GM21447 (cell line): ENCODE measurements at regions not wholly inside any gene's neighbourhood (a gene's known extent, or its start where the extent isn't known, plus 50 kb on each side); places are given as distances from the start of the nearest gene placed in this dataset.

Experiments
- ATAC-seq: cut with Tn5 transposase; IDR thresholded peaks from one replicate; pipeline ENCODE4 v1.9.1; 2021; ENCODE audit not compliant: unreplicated experiment

- ATAC-seq, result no peak
These were observed 284.3 kb downstream of the ICOS start for GRCh38 chr2:204220896-204221295.

GRCh38 chr2:204223046-204223445 lies 286.5 kb downstream of the ICOS start:
- ATAC-seq, result no peak

- ATAC-seq, result no peak
These were observed 287.0 kb downstream of the ICOS start for GRCh38 chr2:204223544-204223943.

GRCh38 chr2:204225671-204226073 lies 289.1 kb downstream of the ICOS start:
- ATAC-seq, result no peak

GRCh38 chr2:204226305-204226880 lies 289.8 kb downstream of the ICOS start:
- no peak for ATAC-seq

- ATAC-seq, result no peak
These were observed 291.8 kb downstream of the ICOS start for GRCh38 chr2:204228169-204228886.

GRCh38 chr2:204234248-204234647 lies 297.7 kb downstream of the ICOS start:
- ATAC-seq, result no peak

GRCh38 chr2:204234879-204235278 lies 298.3 kb downstream of the ICOS start:
- no peak for ATAC-seq

DNA sequence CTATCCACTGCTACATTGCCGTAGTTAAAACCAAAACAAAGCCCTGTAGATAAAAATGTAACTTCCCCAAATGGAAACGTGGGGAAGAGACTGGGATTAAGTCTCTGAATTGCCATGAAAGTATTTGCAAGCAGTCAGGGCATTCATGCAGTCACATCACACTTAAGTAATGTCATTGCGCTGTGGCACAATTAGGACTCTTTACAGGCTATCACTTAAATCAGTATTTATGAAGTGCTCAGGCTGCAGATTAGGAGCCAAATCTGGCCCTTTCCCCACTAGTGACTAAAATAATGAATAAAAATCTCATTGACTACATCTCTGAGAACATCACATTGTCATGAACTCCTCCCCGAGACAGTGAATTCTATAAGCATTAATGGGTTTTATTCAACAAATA lies 300.9 kb downstream of the ICOS start:
- ATAC-seq, result no peak

DNA sequence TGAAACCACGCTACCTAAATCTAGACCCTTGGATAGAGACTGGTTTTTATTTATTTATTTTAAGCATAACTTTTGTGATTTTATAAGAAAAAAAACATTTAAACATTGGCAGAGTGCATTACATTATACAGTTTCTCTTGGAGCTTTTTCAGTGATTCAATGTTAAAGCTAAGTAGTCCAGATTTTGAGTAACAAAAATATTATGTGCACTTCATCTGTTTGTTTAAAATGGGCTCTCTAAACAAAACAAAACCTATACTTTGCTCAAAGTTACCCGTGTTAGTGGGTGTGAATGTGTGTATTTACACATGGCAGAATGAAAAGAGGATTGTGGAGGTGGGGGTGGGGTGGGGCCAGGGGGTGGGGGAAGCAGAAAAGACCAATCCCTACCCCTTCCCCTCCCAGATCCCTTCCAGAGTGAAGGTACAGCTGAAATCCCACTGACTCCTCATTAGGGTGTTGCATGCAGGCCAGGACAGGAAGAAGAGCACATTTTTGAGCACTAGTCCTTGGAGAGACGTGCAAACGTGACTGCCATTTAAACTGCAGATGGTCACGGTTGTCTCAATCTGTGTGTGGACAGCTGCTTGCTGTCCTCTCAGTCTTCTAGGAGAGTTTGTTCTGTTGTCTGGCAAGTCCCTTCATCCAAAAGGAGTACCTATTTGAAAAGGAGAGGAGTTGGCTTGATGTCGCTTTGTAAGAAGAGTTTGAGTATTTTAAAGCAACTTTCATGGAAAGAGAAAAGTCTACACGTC lies 303.0 kb downstream of the ICOS start:
- ATAC-seq, result no peak

GRCh38 chr2:204240961-204241360 lies 304.3 kb upstream of the PARD3B start:
- ATAC-seq, result no peak

DNA sequence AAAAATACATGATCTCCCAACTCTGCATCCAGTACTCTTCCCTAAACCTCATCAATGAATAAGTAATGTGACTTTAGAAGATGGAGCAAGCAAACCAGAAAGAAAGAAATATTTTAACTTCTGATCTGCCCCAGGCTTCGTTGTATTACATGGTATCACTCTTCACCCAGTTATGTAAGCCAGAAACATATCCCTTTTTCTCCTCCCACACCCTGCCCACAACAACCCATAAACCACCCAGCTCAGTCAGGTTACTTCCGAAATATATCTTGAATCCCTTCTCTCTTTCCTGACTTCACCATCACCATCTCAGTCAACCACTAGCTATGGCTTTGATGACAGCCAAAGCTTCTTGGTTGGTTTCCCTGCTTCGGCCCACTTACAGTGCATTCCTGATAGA lies 295.8 kb upstream of the PARD3B start:
- ATAC-seq, result no peak

DNA sequence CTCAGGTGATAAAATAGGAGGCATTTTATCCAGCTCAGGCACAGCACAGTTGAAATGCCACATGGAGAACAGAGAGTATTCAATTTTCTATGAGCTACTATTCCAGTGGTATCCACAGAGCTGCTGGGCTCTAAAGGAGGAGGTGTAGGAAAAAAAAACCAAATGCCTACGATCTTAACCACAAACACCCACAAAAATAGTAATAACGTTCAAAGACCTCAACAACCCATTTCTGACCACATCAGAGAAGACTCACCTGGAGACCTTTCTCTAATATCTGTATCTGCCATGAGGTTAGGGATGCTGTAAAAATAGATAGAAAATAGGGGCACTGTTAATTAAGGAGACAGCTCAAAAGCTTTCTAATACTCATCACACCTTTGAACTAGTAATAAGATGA lies 294.6 kb upstream of the PARD3B start:
- ATAC-seq, result no peak

GRCh38 chr2:204251158-204251997 lies 293.9 kb upstream of the PARD3B start:
- peak; percentile 71 for ATAC-seq

DNA sequence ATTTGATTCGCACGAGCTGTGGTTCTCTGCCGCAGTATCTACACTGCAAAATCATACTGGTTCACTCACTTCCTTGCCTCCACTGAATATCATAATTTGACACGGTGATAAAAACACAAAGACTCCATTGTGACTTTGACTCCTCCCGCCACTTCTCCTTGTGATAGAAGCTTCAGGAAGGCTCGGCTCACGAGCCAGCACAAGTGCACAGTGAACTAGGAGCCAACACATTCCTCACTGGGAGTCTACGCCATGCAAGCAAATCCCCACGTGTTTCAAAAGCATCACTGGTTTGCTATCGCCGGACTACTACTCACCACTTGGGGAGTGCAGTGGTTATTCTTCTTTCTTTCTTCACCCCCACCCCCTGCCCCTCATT lies 293.3 kb upstream of the PARD3B start:
- ATAC-seq, result no peak

DNA sequence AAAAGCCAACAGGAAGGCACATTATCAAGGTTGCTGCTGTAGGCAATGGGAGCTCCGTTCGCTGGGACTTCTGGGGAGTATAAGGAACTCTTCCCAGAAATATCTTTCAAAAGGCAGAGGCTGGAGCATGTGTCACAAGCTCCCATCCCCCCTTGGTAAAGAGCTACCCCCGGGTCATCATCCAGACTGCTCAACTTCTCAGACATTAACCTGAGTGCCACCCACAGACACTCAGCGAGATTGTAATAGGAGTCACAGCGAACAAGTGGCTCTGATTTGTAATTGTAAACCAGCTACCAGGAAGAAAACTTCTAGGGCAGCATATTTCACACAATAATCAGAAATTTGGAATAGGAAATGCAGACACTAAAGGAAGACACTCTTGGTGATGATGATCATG lies 290.2 kb upstream of the PARD3B start:
- no peak for ATAC-seq

- no peak for ATAC-seq
These were observed 289.7 kb upstream of the PARD3B start for GRCh38 chr2:204255526-204255925.

DNA sequence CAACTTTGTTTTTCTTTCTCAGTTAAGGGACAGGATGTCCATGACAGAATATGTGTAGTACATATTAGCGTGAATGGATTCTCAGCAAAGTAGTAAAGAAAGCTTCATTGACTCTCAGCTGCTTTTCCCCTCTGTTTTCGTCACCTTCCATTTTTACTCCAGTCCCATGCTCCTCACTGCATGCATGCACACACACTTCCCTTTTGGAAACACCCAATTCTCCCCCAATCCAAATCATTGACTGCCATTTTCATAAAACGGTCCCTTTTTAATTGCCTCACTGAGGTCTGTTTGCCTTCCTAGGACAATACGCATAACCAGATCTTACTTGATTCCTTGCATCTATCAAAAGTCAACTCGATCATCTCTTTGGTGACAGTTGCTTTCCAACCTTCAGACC lies 287.5 kb upstream of the PARD3B start:
- ATAC-seq, result no peak

GRCh38 chr2:204258890-204259289 lies 286.4 kb upstream of the PARD3B start:
- no peak for ATAC-seq

DNA sequence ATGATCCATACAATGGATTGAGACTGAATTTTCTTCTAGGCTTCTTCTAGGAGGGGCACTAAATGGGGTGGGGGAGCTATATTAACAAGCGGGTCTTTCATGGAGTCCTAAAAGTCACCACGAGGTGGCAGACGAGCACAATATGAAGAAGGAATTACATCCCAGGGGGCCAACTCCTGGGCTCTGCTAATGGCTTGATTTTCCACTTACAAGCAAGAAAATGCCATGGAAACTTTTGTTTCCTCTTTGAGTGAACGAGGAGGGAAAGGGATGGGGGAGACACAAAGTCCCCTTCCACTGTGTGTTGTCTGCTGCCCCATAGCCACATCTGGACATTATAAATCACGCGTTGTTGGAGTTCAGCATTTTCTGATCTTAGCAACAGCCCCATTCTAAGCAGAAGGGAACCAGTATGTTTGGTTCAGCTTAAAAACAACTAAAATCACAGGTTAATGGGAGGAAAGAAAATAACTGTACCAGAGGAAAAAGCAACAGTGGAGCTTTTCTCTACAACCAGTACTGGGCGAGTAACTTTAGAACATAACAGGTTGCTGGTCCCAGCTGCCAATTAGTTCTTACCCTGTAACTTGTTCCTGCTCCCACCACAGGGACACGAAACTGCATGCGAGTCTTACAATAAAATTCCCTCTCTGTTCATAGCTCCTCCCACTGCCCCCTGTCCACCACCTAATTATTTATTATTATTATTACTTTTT lies 285.0 kb upstream of the PARD3B start:
- peak; percentile 64 for ATAC-seq

DNA sequence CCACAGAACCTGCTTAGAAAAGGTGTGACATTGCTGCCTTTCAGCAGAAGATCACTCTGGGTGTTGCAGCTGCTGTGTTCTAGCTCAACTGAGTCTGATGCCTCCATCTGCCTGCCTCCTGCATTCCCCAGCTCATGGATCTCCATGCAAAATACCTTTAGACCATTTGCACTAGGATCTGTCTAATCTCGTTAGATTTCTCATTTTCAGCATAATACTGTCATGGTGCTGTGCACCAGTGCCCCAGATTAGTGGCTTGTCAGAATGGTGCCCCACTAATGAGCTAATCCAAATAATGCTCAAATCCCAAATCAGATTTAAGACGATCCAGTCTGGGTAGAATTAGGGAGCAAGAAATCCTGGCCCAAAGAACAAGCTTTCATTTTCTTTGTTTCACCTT lies 284.4 kb upstream of the PARD3B start:
- no peak for ATAC-seq
